HG02642 (cell line): ENCODE measurements at regions not wholly inside any gene's neighbourhood (a gene's known extent, or its start where the extent isn't known, plus 50 kb on each side); places are given as distances from the start of the nearest gene placed in this dataset.

Experiments used
- ATAC-seq: cut with Tn5 transposase; IDR thresholded peaks from one replicate; pipeline ENCODE4 v1.9.1; 2021; ENCODE audit warnings: mild to moderate bottlenecking; ENCODE audit not compliant: unreplicated experiment, poor library complexity

GRCh38 chr4:115883231-115883630, 769.8 kb upstream of the NDST4 start:
- ATAC-seq = no peak

GRCh38 chr4:115873048-115873447, 759.6 kb upstream of the NDST4 start:
- ATAC-seq = no peak

GRCh38 chr4:115871596-115871995, 758.2 kb upstream of the NDST4 start:
- no peak for ATAC-seq

- no peak for ATAC-seq
Measured at GRCh38 chr4:115866364-115866896, 753.0 kb upstream of the NDST4 start.

GRCh38 chr4:115865736-115866135, 752.3 kb upstream of the NDST4 start:
- ATAC-seq = no peak

GRCh38 chr4:115852767-115853091, 739.3 kb upstream of the NDST4 start:
- no peak for ATAC-seq

GRCh38 chr4:115851918-115852766, 738.7 kb upstream of the NDST4 start:
- ATAC-seq = peak; percentile 84

- ATAC-seq = peak; percentile 73
Measured at GRCh38 chr4:115850799-115851509, 737.5 kb upstream of the NDST4 start.

GRCh38 chr4:115844180-115844579, 730.8 kb upstream of the NDST4 start:
- ATAC-seq = no peak

- no peak for ATAC-seq
Measured at GRCh38 chr4:115841871-115842270, 728.5 kb upstream of the NDST4 start.

GRCh38 chr4:115834441-115834840, 721.0 kb upstream of the NDST4 start:
- no peak for ATAC-seq

GRCh38 chr4:115824630-115825029, 711.2 kb upstream of the NDST4 start:
- no peak for ATAC-seq

GRCh38 chr4:115803825-115804224, 690.4 kb upstream of the NDST4 start:
- no peak for ATAC-seq

- no peak for ATAC-seq
Measured at GRCh38 chr4:115790812-115791211, 677.4 kb upstream of the NDST4 start.

GRCh38 chr4:115781528-115782146, 668.2 kb upstream of the NDST4 start:
- ATAC-seq = peak; percentile 61

- ATAC-seq = peak; percentile 69
Measured at GRCh38 chr4:115780835-115781234, 667.4 kb upstream of the NDST4 start.

- ATAC-seq = no peak
Measured at GRCh38 chr4:115780268-115780667, 666.8 kb upstream of the NDST4 start.

GRCh38 chr4:115770046-115770543, 656.7 kb upstream of the NDST4 start:
- ATAC-seq = no peak

GRCh38 chr4:115769396-115769795, 656.0 kb upstream of the NDST4 start:
- ATAC-seq = no peak

- no peak for ATAC-seq
Measured at GRCh38 chr4:115763051-115763450, 649.6 kb upstream of the NDST4 start.

- no peak for ATAC-seq
Measured at GRCh38 chr4:115759231-115759630, 645.8 kb upstream of the NDST4 start.
